H1 (cell line): ENCODE measurements at regions not wholly inside any gene's neighbourhood (a gene's known extent, or its start where the extent isn't known, plus 50 kb on each side); places are given as distances from the start of the nearest gene placed in this dataset.

Experiments used
- CTCF ChIA-PET: fragments of 300-600 bp; sonication (Branson Sonifier 250); formaldehyde crosslinking; loops from one replicate; lab custom pipeline; 2021; ENCODE audit not compliant: partially characterized antibody; lab: Charles Lee
- POLR2A ChIA-PET: fragments of 300-600 bp; sonication (Branson Sonifier 250); formaldehyde crosslinking; loops from one replicate; lab custom pipeline; 2021; ENCODE audit warnings: inconsistent platforms; ENCODE audit not compliant: partially characterized antibody; lab: Charles Lee
- DNase-seq, 2 experiments: peaks; one replicate each; pipeline versions ENCODE4 v3.0.0 to v3.0.0-alpha.2; 2010 to 2022; ENCODE audit warnings: low spot score in 2 of 2, low read depth in 1 of 2, mixed read lengths in 1 of 2
- FAIRE-seq: peaks from 2 replicates; lab custom pipeline; 2011; peaks lifted over from hg19 to GRCh38; lab: Jason Lieb, UNC
- H2AFZ ChIP-seq: 2 replicates; pipeline ENCODE4 v1.8.1; 2012; ENCODE audit warnings: low read length, inconsistent platforms
- H2AK5ac ChIP-seq: 2 replicates; pipeline ENCODE4 v1.6.1; 2013; ENCODE audit warnings: low read depth, low read length
- H2BK120ac ChIP-seq: replicated peaks from 2 replicates; pipeline ENCODE3; 2013; ENCODE audit warnings: low read depth, low read length, inconsistent platforms
- H2BK12ac ChIP-seq: 2 replicates; pipeline ENCODE4 v1.6.1; 2013; ENCODE audit warnings: low read depth, low read length
- H2BK15ac ChIP-seq: 2 replicates; pipeline ENCODE4 v1.6.1; 2013; ENCODE audit warnings: low read length
- H2BK20ac ChIP-seq: 2 replicates; pipeline ENCODE4 v1.6.1; 2013; ENCODE audit warnings: low read length
- H2BK5ac ChIP-seq: 2 replicates; pipeline ENCODE4 v1.6.1; 2013; ENCODE audit warnings: low read depth, low read length
- H3K14ac ChIP-seq: 2 replicates; pipeline ENCODE4 v1.6.1; 2013; ENCODE audit warnings: inconsistent platforms; ENCODE audit not compliant: insufficient read length
- H3K18ac ChIP-seq: 2 replicates; pipeline ENCODE4 v1.6.1; 2013; ENCODE audit warnings: low read length; ENCODE audit errors: extremely low read depth
- H3K23ac ChIP-seq: 2 replicates; pipeline ENCODE4 v1.6.1; 2013; ENCODE audit warnings: inconsistent platforms; ENCODE audit not compliant: insufficient read length
- H3K23me2 ChIP-seq: 2 replicates; pipeline ENCODE4 v1.6.1; 2013; ENCODE audit warnings: low read depth, low read length
- H3K27ac ChIP-seq: 2 replicates; pipeline ENCODE4 v1.6.1; 2011; ENCODE audit warnings: low read depth, low read length, inconsistent platforms
- H3K27me3 ChIP-seq, 4 experiments: replicated peaks in 1 of 4; 1 replicate in 1 of 4; 2 replicates in 3 of 4; pipeline versions ENCODE4 v1.6.1 to v1.8.1; 2011 to 2013; ENCODE audit warnings: low read length in 3 of 4, mild to moderate bottlenecking in 3 of 4, inconsistent platforms in 2 of 4, mixed read lengths in 2 of 4, moderate library complexity in 1 of 4; ENCODE audit not compliant: control insufficient read depth in 3 of 4, insufficient read depth in 3 of 4; ENCODE audit errors: extremely low read depth in 1 of 4
- H3K36me3 ChIP-seq, 4 experiments: 2 replicates each; pipeline versions ENCODE4 v1.6.1 to v1.8.1; 2011 to 2013; ENCODE audit warnings: mild to moderate bottlenecking in 4 of 4, low read length in 3 of 4, moderate library complexity in 2 of 4, control low read depth in 1 of 4, inconsistent platforms in 1 of 4; ENCODE audit not compliant: insufficient read depth in 4 of 4, control insufficient read depth in 2 of 4
- H3K4ac ChIP-seq: replicated peaks from 2 replicates; pipeline ENCODE3; 2013; ENCODE audit warnings: low read length, low read depth, mixed read lengths, inconsistent platforms; ENCODE audit not compliant: insufficient read length
- H3K4me1 ChIP-seq, 4 experiments: replicated peaks in 1 of 4; 1 replicate in 1 of 4; 2 replicates in 3 of 4; pipeline versions ENCODE4 v1.6.1 to v1.8.1; 2011 to 2013; ENCODE audit warnings: low read length in 3 of 4, inconsistent platforms in 2 of 4, mixed read lengths in 1 of 4; ENCODE audit not compliant: insufficient read depth in 4 of 4, control insufficient read depth in 3 of 4
- H3K4me2 ChIP-seq, 2 experiments: 2 replicates each; pipeline versions ENCODE4 v1.6.1 to v1.8.1; 2011 to 2013; ENCODE audit warnings: low read depth in 2 of 2, low read length in 2 of 2, control low read depth in 1 of 2, inconsistent platforms in 1 of 2, mild to moderate bottlenecking in 1 of 2; ENCODE audit not compliant: insufficient read depth in 1 of 2
- H3K4me3 ChIP-seq, 4 experiments: fragments of 200-600, 300-600 bp in 1 of 4; sonication (generic), shearing (Covaris generic), sonication (Bioruptor Twin) in 1 of 4; 2 replicates each; pipeline versions ENCODE4 v1.5.1 to v1.8.1; 2011 to 2016; ENCODE audit warnings: low read length in 4 of 4, low read depth in 3 of 4, control low read depth in 2 of 4, inconsistent platforms in 2 of 4, mild to moderate bottlenecking in 2 of 4, mixed read lengths in 1 of 4, moderate library complexity in 1 of 4; ENCODE audit not compliant: insufficient read depth in 2 of 4; ENCODE audit errors: extremely low read depth in 1 of 4
- H3K56ac ChIP-seq: replicated peaks from 2 replicates; pipeline ENCODE3; 2013; ENCODE audit warnings: low read depth, mild to moderate bottlenecking, mixed read lengths, low read length, inconsistent platforms; ENCODE audit not compliant: insufficient read length
- H3K79me1 ChIP-seq: 2 replicates; pipeline ENCODE4 v1.6.1; 2013; ENCODE audit warnings: low read depth, low read length, control low read depth
- H3K79me2 ChIP-seq, 2 experiments: 2 replicates each; pipeline versions ENCODE4 v1.6.1 to v1.8.1; 2012 to 2013; ENCODE audit warnings: low read length in 2 of 2, mild to moderate bottlenecking in 2 of 2, inconsistent platforms in 1 of 2; ENCODE audit not compliant: insufficient read depth in 2 of 2, control insufficient read depth in 1 of 2
- H3K9ac ChIP-seq, 4 experiments: replicated peaks in 1 of 4; 1 replicate in 1 of 4; 2 replicates in 3 of 4; pipeline versions ENCODE4 v1.6.1 to v1.8.1; 2011 to 2013; ENCODE audit warnings: low read depth in 3 of 4, low read length in 3 of 4, control low read depth in 2 of 4, mild to moderate bottlenecking in 2 of 4, moderate library complexity in 2 of 4, inconsistent platforms in 1 of 4; ENCODE audit errors: extremely low read depth in 1 of 4
- H3K9me3 ChIP-seq, 2 experiments: 2 replicates each; pipeline versions ENCODE4 v1.6.1 to v1.8.1; 2012 to 2013; ENCODE audit warnings: mild to moderate bottlenecking in 2 of 2, moderate library complexity in 2 of 2, control low read depth in 1 of 2, inconsistent platforms in 1 of 2, low read depth in 1 of 2, low read length in 1 of 2, mixed read lengths in 1 of 2; ENCODE audit not compliant: insufficient read depth in 2 of 2
- H4K20me1 ChIP-seq, 2 experiments: replicated peaks in 1 of 2; 2 replicates each; pipeline versions ENCODE3 to v1.8.1; 2011 to 2013; ENCODE audit warnings: inconsistent platforms in 2 of 2, low read length in 2 of 2, mild to moderate bottlenecking in 1 of 2; ENCODE audit not compliant: insufficient read depth in 2 of 2, control insufficient read depth in 1 of 2
- H4K5ac ChIP-seq: 2 replicates; pipeline ENCODE4 v1.6.1; 2013; ENCODE audit warnings: low read length, low read depth, mixed read lengths, inconsistent platforms; ENCODE audit not compliant: insufficient read length
- H4K8ac ChIP-seq: 2 replicates; pipeline ENCODE4 v1.8.0; 2013; ENCODE audit warnings: mild to moderate bottlenecking, moderate library complexity, low read length, inconsistent platforms; ENCODE audit not compliant: insufficient read depth; ENCODE audit errors: extremely low read depth
- H4K91ac ChIP-seq: replicated peaks from 2 replicates; pipeline ENCODE3; 2013; ENCODE audit warnings: low read length, mixed read lengths, inconsistent platforms; ENCODE audit not compliant: insufficient read length
- WGBS, 2 experiments: shearing (Covaris generic) in 1 of 2; methylation state at CpG; one replicate each; pipeline versions ENCODE4 v1.1.6 to v1.1.7; 2013 to 2015; ENCODE audit warnings: low lambda C conversion rate in 2 of 2, mixed read lengths in 2 of 2, inconsistent platforms in 1 of 2, low coverage in 1 of 2, missing lambda C conversion rate in 1 of 2; ENCODE audit not compliant: insufficient replicate concordance in 2 of 2, insufficient coverage in 1 of 2, insufficient read length in 1 of 2; ENCODE audit errors: extremely low coverage in 1 of 2, missing lambda C conversion rate in 1 of 2; 5-methylcytosine and 5-hydroxymethylcytosine counted together
- TF ChIP-seq, protein P1 (sequence below): fragments of 300-600 bp; sonication (generic); IDR thresholded peaks from 2 replicates; pipeline ENCODE4 v1.7.1; 2012; ENCODE audit warnings: low read length, moderate library complexity, mild to moderate bottlenecking, inconsistent platforms; ENCODE audit not compliant: insufficient replicate concordance

DNA sequence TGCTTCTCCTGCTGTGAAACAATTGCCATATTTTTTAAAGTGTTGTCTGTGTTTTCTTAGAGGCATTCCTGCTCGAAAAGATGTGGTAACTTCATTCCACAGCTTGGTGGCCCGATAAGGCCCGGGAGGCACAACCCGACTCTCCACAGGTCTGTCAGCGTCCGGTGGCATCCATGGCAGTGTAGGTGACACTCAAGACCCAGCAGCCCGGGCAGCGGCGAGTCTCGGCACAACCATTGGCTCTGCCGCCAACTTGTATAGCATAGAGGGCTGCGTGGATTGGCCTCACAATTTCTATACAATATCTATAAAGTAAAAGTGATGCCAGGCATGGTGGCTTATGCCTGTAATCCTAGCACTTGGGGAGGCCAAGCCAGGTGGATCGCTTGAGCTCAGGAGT is 262.3 kb upstream of the CHRNA7 start:
- H3K14ac ChIP-seq: no peak overlapping the region
- no peak overlapping the region for H4K91ac ChIP-seq
- ChIA-PET CTCF (no interaction called here), POLR2A (no interaction called here)
- no peak overlapping the region for H4K8ac ChIP-seq
- no peak overlapping the region for H4K5ac ChIP-seq
- WGBS, 2 experiments: 93% methylated on average over 13 of the region's 13 CpGs; no CpG with 5 or more reads in 1 of the 2 experiments
- H2AFZ ChIP-seq: no peak overlapping the region
- no peak overlapping the region for H3K9ac ChIP-seq
- no peaks in the 10 kb centered on the region for H3K9me3 ChIP-seq
- no peak overlapping the region for H3K4ac ChIP-seq
- H3K27ac ChIP-seq: no peak overlapping the region
- no peak overlapping the region for H3K18ac ChIP-seq
- no peaks in the 10 kb centered on the region for H3K79me1 ChIP-seq
- no peaks in the 10 kb centered on the region for H3K27me3 ChIP-seq
- H4K20me1 ChIP-seq: no peaks in the 10 kb centered on the region
- no peak overlapping the region for H3K4me3 ChIP-seq
- FAIRE-seq (no peak), DNase-seq (no peak)
- H3K23ac ChIP-seq: no peak overlapping the region
- H3K4me1 ChIP-seq: no peaks in the 10 kb centered on the region
- H2BK20ac ChIP-seq: no peak overlapping the region
- no peak overlapping the region for H2BK15ac ChIP-seq
- H2BK12ac ChIP-seq: no peak overlapping the region
- H2BK5ac ChIP-seq: no peak overlapping the region
- no peak overlapping the region for H3K56ac ChIP-seq
- no peaks in the 10 kb centered on the region for H3K36me3 ChIP-seq
- no peak overlapping the region for H2BK120ac ChIP-seq
- no peaks in the 10 kb centered on the region for H3K23me2 ChIP-seq
- H3K79me2 ChIP-seq: no peaks in the 10 kb centered on the region
- H2AK5ac ChIP-seq: no peak overlapping the region
- H3K4me2 ChIP-seq: no peak overlapping the region
- TF ChIP-seq, protein P1, sequence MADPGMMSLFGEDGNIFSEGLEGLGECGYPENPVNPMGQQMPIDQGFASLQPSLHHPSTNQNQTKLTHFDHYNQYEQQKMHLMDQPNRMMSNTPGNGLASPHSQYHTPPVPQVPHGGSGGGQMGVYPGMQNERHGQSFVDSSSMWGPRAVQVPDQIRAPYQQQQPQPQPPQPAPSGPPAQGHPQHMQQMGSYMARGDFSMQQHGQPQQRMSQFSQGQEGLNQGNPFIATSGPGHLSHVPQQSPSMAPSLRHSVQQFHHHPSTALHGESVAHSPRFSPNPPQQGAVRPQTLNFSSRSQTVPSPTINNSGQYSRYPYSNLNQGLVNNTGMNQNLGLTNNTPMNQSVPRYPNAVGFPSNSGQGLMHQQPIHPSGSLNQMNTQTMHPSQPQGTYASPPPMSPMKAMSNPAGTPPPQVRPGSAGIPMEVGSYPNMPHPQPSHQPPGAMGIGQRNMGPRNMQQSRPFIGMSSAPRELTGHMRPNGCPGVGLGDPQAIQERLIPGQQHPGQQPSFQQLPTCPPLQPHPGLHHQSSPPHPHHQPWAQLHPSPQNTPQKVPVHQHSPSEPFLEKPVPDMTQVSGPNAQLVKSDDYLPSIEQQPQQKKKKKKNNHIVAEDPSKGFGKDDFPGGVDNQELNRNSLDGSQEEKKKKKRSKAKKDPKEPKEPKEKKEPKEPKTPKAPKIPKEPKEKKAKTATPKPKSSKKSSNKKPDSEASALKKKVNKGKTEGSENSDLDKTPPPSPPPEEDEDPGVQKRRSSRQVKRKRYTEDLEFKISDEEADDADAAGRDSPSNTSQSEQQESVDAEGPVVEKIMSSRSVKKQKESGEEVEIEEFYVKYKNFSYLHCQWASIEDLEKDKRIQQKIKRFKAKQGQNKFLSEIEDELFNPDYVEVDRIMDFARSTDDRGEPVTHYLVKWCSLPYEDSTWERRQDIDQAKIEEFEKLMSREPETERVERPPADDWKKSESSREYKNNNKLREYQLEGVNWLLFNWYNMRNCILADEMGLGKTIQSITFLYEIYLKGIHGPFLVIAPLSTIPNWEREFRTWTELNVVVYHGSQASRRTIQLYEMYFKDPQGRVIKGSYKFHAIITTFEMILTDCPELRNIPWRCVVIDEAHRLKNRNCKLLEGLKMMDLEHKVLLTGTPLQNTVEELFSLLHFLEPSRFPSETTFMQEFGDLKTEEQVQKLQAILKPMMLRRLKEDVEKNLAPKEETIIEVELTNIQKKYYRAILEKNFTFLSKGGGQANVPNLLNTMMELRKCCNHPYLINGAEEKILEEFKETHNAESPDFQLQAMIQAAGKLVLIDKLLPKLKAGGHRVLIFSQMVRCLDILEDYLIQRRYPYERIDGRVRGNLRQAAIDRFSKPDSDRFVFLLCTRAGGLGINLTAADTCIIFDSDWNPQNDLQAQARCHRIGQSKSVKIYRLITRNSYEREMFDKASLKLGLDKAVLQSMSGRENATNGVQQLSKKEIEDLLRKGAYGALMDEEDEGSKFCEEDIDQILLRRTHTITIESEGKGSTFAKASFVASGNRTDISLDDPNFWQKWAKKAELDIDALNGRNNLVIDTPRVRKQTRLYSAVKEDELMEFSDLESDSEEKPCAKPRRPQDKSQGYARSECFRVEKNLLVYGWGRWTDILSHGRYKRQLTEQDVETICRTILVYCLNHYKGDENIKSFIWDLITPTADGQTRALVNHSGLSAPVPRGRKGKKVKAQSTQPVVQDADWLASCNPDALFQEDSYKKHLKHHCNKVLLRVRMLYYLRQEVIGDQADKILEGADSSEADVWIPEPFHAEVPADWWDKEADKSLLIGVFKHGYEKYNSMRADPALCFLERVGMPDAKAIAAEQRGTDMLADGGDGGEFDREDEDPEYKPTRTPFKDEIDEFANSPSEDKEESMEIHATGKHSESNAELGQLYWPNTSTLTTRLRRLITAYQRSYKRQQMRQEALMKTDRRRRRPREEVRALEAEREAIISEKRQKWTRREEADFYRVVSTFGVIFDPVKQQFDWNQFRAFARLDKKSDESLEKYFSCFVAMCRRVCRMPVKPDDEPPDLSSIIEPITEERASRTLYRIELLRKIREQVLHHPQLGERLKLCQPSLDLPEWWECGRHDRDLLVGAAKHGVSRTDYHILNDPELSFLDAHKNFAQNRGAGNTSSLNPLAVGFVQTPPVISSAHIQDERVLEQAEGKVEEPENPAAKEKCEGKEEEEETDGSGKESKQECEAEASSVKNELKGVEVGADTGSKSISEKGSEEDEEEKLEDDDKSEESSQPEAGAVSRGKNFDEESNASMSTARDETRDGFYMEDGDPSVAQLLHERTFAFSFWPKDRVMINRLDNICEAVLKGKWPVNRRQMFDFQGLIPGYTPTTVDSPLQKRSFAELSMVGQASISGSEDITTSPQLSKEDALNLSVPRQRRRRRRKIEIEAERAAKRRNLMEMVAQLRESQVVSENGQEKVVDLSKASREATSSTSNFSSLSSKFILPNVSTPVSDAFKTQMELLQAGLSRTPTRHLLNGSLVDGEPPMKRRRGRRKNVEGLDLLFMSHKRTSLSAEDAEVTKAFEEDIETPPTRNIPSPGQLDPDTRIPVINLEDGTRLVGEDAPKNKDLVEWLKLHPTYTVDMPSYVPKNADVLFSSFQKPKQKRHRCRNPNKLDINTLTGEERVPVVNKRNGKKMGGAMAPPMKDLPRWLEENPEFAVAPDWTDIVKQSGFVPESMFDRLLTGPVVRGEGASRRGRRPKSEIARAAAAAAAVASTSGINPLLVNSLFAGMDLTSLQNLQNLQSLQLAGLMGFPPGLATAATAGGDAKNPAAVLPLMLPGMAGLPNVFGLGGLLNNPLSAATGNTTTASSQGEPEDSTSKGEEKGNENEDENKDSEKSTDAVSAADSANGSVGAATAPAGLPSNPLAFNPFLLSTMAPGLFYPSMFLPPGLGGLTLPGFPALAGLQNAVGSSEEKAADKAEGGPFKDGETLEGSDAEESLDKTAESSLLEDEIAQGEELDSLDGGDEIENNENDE: no peak
